Right cardiac atrium (tissue), 5 donors: ENCODE measurements at regions not wholly inside any gene's neighbourhood (a gene's known extent, or its start where the extent isn't known, plus 50 kb on each side); places are given as distances from the start of the nearest gene placed in this dataset.

Source experiments
- ATAC-seq, 2 donors: fragments of 200-7000 bp; cut with Tn5 transposase; one replicate each; pipeline versions ENCODE4 v1.8.0 to v1.9.1; 2020; ENCODE audit warnings: moderate library complexity in 2 of 2, mild to moderate bottlenecking in 1 of 2
- DNase-seq, 3 donors: peaks; one replicate each; pipeline ENCODE4 v3.0.0-alpha.2; 2020
- H3K27ac ChIP-seq: one replicate; pipeline ENCODE4 v1.5.1; 2013; ENCODE audit warnings: mild to moderate bottlenecking, low read length, control low read depth, moderate library complexity
- H3K27me3 ChIP-seq: one replicate; pipeline ENCODE4 v1.6.1; 2013; ENCODE audit not compliant: control insufficient read depth, insufficient read depth
- H3K4me1 ChIP-seq: one replicate; pipeline ENCODE4 v1.6.1; 2013; ENCODE audit warnings: low read length; ENCODE audit not compliant: control insufficient read depth, insufficient read depth
- H3K4me3 ChIP-seq: one replicate; pipeline ENCODE4 v1.5.1; 2013; ENCODE audit warnings: low read length, control low read depth
- H3K9me3 ChIP-seq: one replicate; pipeline ENCODE4 v1.6.1; 2013; ENCODE audit warnings: low read length; ENCODE audit not compliant: control insufficient read depth
- WGBS: extraction: QIAGEN DNeasy Blood & Tissue Kit; methylation state at CpG from one replicate; pipeline ENCODE4 v1.1.7; 2013; 5-methylcytosine and 5-hydroxymethylcytosine counted together
- intact Hi-C, 4 donors: fragments of 100-400 bp; cut with DNase I; formaldehyde crosslinking; loops; one replicate each; pipeline versions ENCODE4 v1.11.0 to v1.14.0; 2022 to 2023
- donor health status: healthy with polysubstance abuse.
- donor health status: DM: no; HTN: yes; CAD: no.
- donor health status: DM: no; HTN: no; CAD: no.
- donor health status: DM: no; HTN: yes; CAD: no; lungs with severe emphysema.
- donor health status: DM: yes; HTN: yes; CAD: no.

- Histone ChIP-seq H3K9me3 (no peaks in the 10 kb centered on the region), H3K27ac (no peak overlapping the region)
- intact Hi-C loops: no loop called here
Observed at GRCh38 chr2:47264686-47265085, 88.4 kb upstream of the CALM2 start.

GRCh38 chr2:47264143-47264542, 87.8 kb upstream of the CALM2 start:
- intact Hi-C loops: no loop called here
- Histone ChIP-seq H3K27me3 (no peaks in the 10 kb centered on the region), H3K9me3 (no peaks in the 10 kb centered on the region), H3K4me3 (no peak overlapping the region), H3K4me1 (no peaks in the 10 kb centered on the region), H3K27ac (no peak overlapping the region)
- ATAC-seq (no peak), DNase-seq (no peak)
- 66% methylated on average over 8 of the region's 8 CpGs for WGBS

More at GRCh38 chr2:47264686-47265085, 88.4 kb upstream of the CALM2 start:
- Histone ChIP-seq H3K27me3 (no peaks in the 10 kb centered on the region), H3K4me3 (no peak overlapping the region), H3K4me1 (peaks cover 5% of the 10 kb centered on the region)
- DNase-seq (no peak), ATAC-seq (no peak)
- WGBS: 97% methylated on average over 8 of the region's 8 CpGs

GRCh38 chr2:47262657-47263056, 86.3 kb upstream of the CALM2 start:
- intact Hi-C loops: no loop called here
- H3K27me3 ChIP-seq: no peaks in the 10 kb centered on the region
- no peak for DNase-seq
- no peak overlapping the region for H3K27ac ChIP-seq
- no peaks in the 10 kb centered on the region for H3K4me1 ChIP-seq
- WGBS: 94% methylated on average over 5 of the region's 5 CpGs
- ATAC-seq: no peak
- no peak overlapping the region for H3K4me3 ChIP-seq
- H3K9me3 ChIP-seq: no peaks in the 10 kb centered on the region

GRCh38 chr2:47260971-47261370, 84.7 kb upstream of the CALM2 start:
- Histone ChIP-seq H3K4me3 (no peak overlapping the region), H3K4me1 (no peaks in the 10 kb centered on the region), H3K27ac (no peak overlapping the region), H3K9me3 (no peaks in the 10 kb centered on the region), H3K27me3 (no peaks in the 10 kb centered on the region)
- 86% methylated on average over 3 of the region's 3 CpGs for WGBS
- intact Hi-C loops: no loop called here
- DNase-seq: no peak
- ATAC-seq: no peak

- DNase-seq: no peak
- WGBS: 80% methylated on average over 3 of the region's 3 CpGs
- no peaks in the 10 kb centered on the region for H3K9me3 ChIP-seq
- no peak overlapping the region for H3K4me3 ChIP-seq
- ATAC-seq: no peak
- H3K4me1 ChIP-seq: no peaks in the 10 kb centered on the region
- H3K27me3 ChIP-seq: no peaks in the 10 kb centered on the region
- H3K27ac ChIP-seq: no peak overlapping the region
- intact Hi-C loops: no loop called here
Observed at GRCh38 chr2:47259829-47260228, 83.5 kb upstream of the CALM2 start.

GRCh38 chr2:47257946-47258348, 81.6 kb upstream of the CALM2 start:
- Histone ChIP-seq H3K4me1 (no peaks in the 10 kb centered on the region), H3K27me3 (no peaks in the 10 kb centered on the region), H3K9me3 (no peaks in the 10 kb centered on the region), H3K4me3 (no peak overlapping the region), H3K27ac (no peak overlapping the region)
- DNase-seq (no peak), ATAC-seq (no peak)
- 91% methylated on average over 2 of the region's 2 CpGs for WGBS
- intact Hi-C loops: no loop called here

- H3K4me3 ChIP-seq: no peak overlapping the region
- ATAC-seq: no peak
- WGBS: 82% methylated on average over 9 of the region's 9 CpGs
- DNase-seq: no peak
- no peaks in the 10 kb centered on the region for H3K4me1 ChIP-seq
- no peak overlapping the region for H3K27ac ChIP-seq
- intact Hi-C loops: no loop called here
- no peaks in the 10 kb centered on the region for H3K27me3 ChIP-seq
- H3K9me3 ChIP-seq: no peaks in the 10 kb centered on the region
Observed at GRCh38 chr2:47256416-47257087, 80.2 kb upstream of the CALM2 start.

GRCh38 chr2:47255794-47256193, 79.5 kb upstream of the CALM2 start:
- no peak overlapping the region for H3K27ac ChIP-seq
- H3K9me3 ChIP-seq: no peaks in the 10 kb centered on the region
- DNase-seq (no peak), ATAC-seq (no peak)
- no peaks in the 10 kb centered on the region for H3K4me1 ChIP-seq
- H3K27me3 ChIP-seq: no peaks in the 10 kb centered on the region
- intact Hi-C loops: no loop called here
- no peak overlapping the region for H3K4me3 ChIP-seq
- WGBS: 83% methylated on average over 4 of the region's 4 CpGs

- Histone ChIP-seq H3K27me3 (no peaks in the 10 kb centered on the region), H3K27ac (no peak overlapping the region), H3K4me3 (no peak overlapping the region), H3K9me3 (no peaks in the 10 kb centered on the region), H3K4me1 (no peaks in the 10 kb centered on the region)
- 89% methylated on average over 5 of the region's 5 CpGs for WGBS
- DNase-seq: no peak
- intact Hi-C loops: no loop called here
- no peak for ATAC-seq
Observed at GRCh38 chr2:47254464-47254863, 78.2 kb upstream of the CALM2 start.

- Histone ChIP-seq H3K4me3 (no peak overlapping the region), H3K27ac (no peak overlapping the region), H3K9me3 (no peaks in the 10 kb centered on the region), H3K27me3 (no peaks in the 10 kb centered on the region), H3K4me1 (no peaks in the 10 kb centered on the region)
- no peak for ATAC-seq
- no peak for DNase-seq
- intact Hi-C loops: no loop called here
- 98% methylated on average over 5 of the region's 5 CpGs for WGBS
Observed at GRCh38 chr2:47253447-47253846, 77.1 kb upstream of the CALM2 start.

- Histone ChIP-seq H3K4me1 (no peaks in the 10 kb centered on the region), H3K27me3 (no peaks in the 10 kb centered on the region), H3K4me3 (no peak overlapping the region), H3K27ac (no peak overlapping the region), H3K9me3 (no peaks in the 10 kb centered on the region)
- intact Hi-C loops: no loop called here
- DNase-seq: no peak
- WGBS: 96% methylated on average over 3 of the region's 3 CpGs
- no peak for ATAC-seq
Observed at GRCh38 chr2:47251404-47251675, 75.0 kb upstream of the CALM2 start.
